ENCODE measurements at regions not wholly inside any gene's neighbourhood (a gene's known extent, or its start where the extent isn't known, plus 50 kb on each side); places are given as distances from the start of the nearest gene placed in this dataset.

- TF ChIP-seq GATA3 (IDR thresholded peaks at IDR 0.05; ENCODE audit: low read depth, low read length) (no peak), GATA2 (IDR thresholded peaks at IDR 0.05; ENCODE audit: low read depth, low read length) (no peak)
Observed at GRCh38 chr20:11448554-11448953, 469.1 kb upstream of the BTBD3 start.

GRCh38 chr20:11451793-11452291 is 465.9 kb upstream of the BTBD3 start:
- TF ChIP-seq GATA2 (IDR thresholded peaks at IDR 0.05; ENCODE audit: low read depth, low read length): no peak
- TF ChIP-seq GATA3 (IDR thresholded peaks at IDR 0.05; ENCODE audit: low read depth, low read length): no peak

- no peak for TF ChIP-seq GATA3 (IDR thresholded peaks at IDR 0.05; ENCODE audit: low read depth, low read length)
Observed at GRCh38 chr20:11452326-11452725, 465.4 kb upstream of the BTBD3 start.

DNA sequence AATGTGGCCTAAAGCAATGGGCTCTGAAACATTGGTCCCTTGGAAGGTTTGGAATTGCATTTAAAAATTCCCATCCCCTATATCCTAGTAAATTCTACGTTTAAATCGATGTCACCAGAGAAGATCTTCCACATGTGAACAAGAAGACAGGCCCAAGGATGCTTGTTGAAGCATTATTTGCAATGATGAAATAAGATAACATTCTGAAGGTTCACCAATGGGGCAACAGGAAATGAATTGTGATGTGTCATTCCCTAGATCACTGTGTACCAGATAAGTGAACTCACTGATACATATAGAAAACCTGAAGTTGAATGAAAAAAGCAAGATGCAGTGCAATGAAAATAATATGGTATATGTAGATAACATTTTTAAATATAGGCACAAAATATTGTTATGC is 464.3 kb upstream of the BTBD3 start:
- no peak for TF ChIP-seq GATA2 (IDR thresholded peaks at IDR 0.05; ENCODE audit: low read depth, low read length)
- no peak for TF ChIP-seq GATA3 (IDR thresholded peaks at IDR 0.05; ENCODE audit: low read depth, low read length)

- no peak for TF ChIP-seq GATA2 (IDR thresholded peaks at IDR 0.05; ENCODE audit: low read depth, low read length)
- no peak for TF ChIP-seq GATA3 (IDR thresholded peaks at IDR 0.05; ENCODE audit: low read depth, low read length)
Observed at GRCh38 chr20:11454966-11455799, 462.5 kb upstream of the BTBD3 start.

GRCh38 chr20:11457488-11457887 is 460.2 kb upstream of the BTBD3 start:
- TF ChIP-seq GATA3 (IDR thresholded peaks at IDR 0.05; ENCODE audit: low read depth, low read length): no peak
- TF ChIP-seq GATA2 (IDR thresholded peaks at IDR 0.05; ENCODE audit: low read depth, low read length): no peak

GRCh38 chr20:11459090-11459890 is 458.4 kb upstream of the BTBD3 start:
- TF ChIP-seq GATA3 (IDR thresholded peaks at IDR 0.05; ENCODE audit: low read depth, low read length) (no peak), GATA2 (IDR thresholded peaks at IDR 0.05; ENCODE audit: low read depth, low read length) (no peak)

DNA sequence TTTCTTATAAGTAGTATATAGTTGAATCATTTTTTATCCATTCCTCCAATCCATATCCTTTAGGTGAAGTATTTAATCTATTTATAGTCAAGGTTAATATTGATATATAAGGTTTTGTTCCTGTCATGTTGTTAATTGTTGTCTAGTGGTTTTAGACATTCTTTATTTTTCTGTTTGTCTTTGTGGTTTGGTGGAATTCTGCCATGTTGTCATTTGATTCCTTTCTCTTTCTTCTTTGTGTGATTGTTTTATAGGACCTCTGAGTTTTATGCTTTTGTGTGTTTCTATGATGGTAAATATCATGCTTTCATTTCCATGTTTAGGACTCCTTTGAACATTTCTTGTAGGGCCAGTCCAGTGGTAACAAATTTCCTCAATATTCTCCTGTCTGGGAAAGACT is 450.3 kb upstream of the BTBD3 start:
- TF ChIP-seq GATA3 (IDR thresholded peaks at IDR 0.05; ENCODE audit: low read depth, low read length) (no peak), GATA2 (IDR thresholded peaks at IDR 0.05; ENCODE audit: low read depth, low read length) (no peak)

DNA sequence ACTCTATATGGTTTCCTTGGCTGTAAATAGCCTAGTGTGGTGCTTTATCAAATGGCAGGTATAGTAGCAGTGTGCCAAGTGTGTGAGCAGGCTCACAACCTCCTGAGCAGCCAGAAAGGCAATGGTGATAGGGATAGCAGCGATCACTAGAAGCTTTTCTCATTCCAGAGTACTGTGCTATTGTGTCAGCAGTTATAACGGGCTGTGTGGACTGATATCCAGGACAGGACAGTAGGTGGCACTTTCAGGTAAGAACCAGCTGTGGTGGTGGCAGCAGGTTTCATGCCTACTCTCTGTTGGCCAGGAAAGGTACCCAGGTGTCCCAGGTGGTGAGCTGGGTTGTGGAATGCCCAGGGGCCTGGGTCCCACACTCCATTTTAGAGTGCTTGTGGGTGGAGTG is 448.8 kb upstream of the BTBD3 start:
- no peak for TF ChIP-seq GATA3 (IDR thresholded peaks at IDR 0.05; ENCODE audit: low read depth, low read length)
- TF ChIP-seq GATA2 (IDR thresholded peaks at IDR 0.05; ENCODE audit: low read depth, low read length): no peak

- TF ChIP-seq GATA3 (IDR thresholded peaks at IDR 0.05; ENCODE audit: low read depth, low read length) (no peak), GATA2 (IDR thresholded peaks at IDR 0.05; ENCODE audit: low read depth, low read length) (no peak)
Observed at GRCh38 chr20:11469795-11470435, 447.8 kb upstream of the BTBD3 start.

- TF ChIP-seq GATA2 (IDR thresholded peaks at IDR 0.05; ENCODE audit: low read depth, low read length) (no peak), GATA3 (IDR thresholded peaks at IDR 0.05; ENCODE audit: low read depth, low read length) (no peak)
Observed at GRCh38 chr20:11473983-11474382, 443.7 kb upstream of the BTBD3 start.

DNA sequence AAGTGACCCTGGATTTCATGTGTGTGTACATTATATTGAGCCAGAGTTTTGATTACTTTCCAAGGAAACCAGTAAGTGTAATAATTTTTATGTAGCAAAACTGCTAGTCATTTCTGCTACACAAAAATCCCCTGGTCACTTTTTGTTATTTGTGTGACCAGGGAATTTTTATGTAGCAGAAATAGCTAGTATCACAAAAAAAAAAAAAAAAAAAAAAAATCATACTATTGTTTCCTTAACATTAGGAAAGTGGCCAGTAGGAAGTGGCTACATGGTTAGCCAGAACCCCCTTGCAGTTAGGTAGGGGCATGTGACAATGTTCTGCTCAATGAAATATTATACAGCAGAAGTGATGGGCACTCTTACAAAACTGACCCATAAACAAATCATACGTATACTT is 434.0 kb upstream of the BTBD3 start:
- TF ChIP-seq GATA2 (IDR thresholded peaks at IDR 0.05; ENCODE audit: low read depth, low read length) (no peak), GATA3 (IDR thresholded peaks at IDR 0.05; ENCODE audit: low read depth, low read length) (no peak)

DNA sequence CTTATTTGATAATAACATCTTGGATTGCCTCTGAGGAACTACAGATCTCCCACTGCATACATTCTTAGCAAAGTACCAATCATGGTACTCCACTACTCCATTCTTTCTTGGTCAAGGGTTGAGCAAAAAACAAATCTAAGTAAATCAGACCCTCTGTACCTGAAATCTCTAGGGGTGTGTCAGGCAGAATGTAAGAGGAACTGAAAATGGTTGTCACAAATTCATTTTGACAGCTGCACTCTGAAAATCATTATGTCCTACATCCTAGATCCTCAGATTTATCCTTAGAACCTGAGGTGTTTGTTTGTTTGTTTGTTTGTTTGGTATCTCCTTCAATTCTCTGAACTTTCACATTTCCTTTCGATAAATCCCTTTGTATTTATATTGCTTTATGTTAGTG is 433.2 kb upstream of the BTBD3 start:
- no peak for TF ChIP-seq GATA3 (IDR thresholded peaks at IDR 0.05; ENCODE audit: low read depth, low read length)
- no peak for TF ChIP-seq GATA2 (IDR thresholded peaks at IDR 0.05; ENCODE audit: low read depth, low read length)

GRCh38 chr20:11492386-11492785 is 425.3 kb upstream of the BTBD3 start:
- TF ChIP-seq GATA2 (IDR thresholded peaks at IDR 0.05; ENCODE audit: low read depth, low read length): no peak
- TF ChIP-seq GATA3 (IDR thresholded peaks at IDR 0.05; ENCODE audit: low read depth, low read length): no peak

Measured in SH-SY5Y (cell line).